Spleen (tissue), 7 donors: ENCODE measurements at regions not wholly inside any gene's neighbourhood (a gene's known extent, or its start where the extent isn't known, plus 50 kb on each side); places are given as distances from the start of the nearest gene placed in this dataset.

Experiments
- CTCF ChIP-seq, 11 experiments: fragments of 200-600 bp in 7 of 11; fragments of 450-650 bp in 4 of 11; sonication (generic) in 4 of 11; IDR thresholded peaks in 8 of 11; conservative IDR thresholded peaks in 3 of 11; 1 replicate in 7 of 11; 2 replicates in 4 of 11; pipeline versions ENCODE4 v1.4.0 to v1.8.0; 2016 to 2021; ENCODE audit warnings: antibody characterized with exemption in 11 of 11, inconsistent platforms in 4 of 11, mild to moderate bottlenecking in 1 of 11
- POLR2A ChIP-seq, 3 donors: fragments of 450-650 bp; IDR thresholded peaks; one replicate each; pipeline ENCODE4 v1.5.1; 2017; ENCODE audit warnings: antibody characterized with exemption in 3 of 3, mild to moderate bottlenecking in 1 of 3
- donor health status: DM: no; HTN: no; CAD: no; lungs with moderate emphysema.
- donor health status: DM: no; HTN: no; CAD: no.
- donor health status: DM: no; HTN: no; CAD: no.

GRCh38 chr10:35696392-35697287 is 54.5 kb upstream of the FZD8 start:
- no peak for TF ChIP-seq CTCF (IDR thresholded peaks at IDR 0.05 in 8 of 11, conservative IDR thresholded peaks at IDR 0.05 in 3 of 11)
- TF ChIP-seq POLR2A (IDR thresholded peaks at IDR 0.05): no peak
